DMS79 treated with DMSO at 0.1 percent for 48 hours (cell line): ENCODE measurements at regions not wholly inside any gene's neighbourhood (a gene's known extent, or its start where the extent isn't known, plus 50 kb on each side); places are given as distances from the start of the nearest gene placed in this dataset.

Source experiments
- DNase-seq: peaks from one replicate; lab custom pipeline; 2025; lab: John Stamatoyannopoulos, UW

DNA sequence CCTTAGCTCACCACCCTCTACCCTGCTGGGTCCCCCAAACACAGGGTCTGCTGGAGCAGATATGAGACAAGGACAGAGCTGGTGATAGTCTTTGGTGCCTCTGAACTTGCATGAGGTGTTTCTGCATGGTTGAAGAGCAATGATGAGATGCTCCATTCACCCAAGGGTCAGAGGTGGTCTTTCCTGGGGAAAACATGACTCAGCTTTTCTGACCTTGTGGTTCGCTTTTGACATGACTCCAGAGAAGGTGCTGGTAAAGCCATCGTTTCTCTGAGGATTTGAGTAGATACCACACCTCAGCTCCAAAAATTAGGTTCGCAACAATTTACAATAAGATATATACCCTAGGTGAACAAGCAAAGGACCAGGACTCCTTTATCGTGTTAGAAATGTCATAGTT lies 304.8 kb downstream of the DHX35 start:
- DNase-seq, result no peak

DNA sequence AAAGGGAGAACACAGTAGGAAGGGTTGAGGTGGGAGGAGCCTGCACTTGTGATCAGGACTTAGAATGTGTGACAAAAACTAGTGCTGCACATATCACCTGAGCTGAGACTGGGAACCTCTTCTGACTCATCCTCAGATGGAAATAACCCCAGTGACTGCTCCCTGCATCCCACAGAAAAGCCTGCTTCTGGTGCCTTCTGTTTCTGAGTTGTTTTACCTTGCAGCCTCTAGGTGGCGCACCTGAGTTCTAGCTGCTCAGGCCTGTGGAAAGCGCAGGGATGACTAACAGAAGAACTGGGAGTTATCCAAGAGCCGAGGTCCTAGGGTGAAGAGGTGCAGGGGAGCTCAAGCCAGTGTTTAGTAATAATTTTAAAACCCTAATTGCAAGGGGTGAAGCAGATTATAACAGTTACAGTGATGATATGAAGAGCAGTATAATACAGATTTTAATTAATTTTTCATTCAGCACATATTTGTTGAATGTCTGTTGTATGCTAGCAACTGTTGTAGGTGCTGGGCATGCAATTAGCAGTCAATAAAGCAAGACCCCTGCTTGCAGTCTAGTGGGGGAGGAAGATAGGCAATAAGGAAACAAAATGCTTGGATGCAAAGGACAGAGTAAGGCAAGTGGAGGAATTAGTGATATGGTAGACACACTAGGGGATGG lies 302.5 kb downstream of the DHX35 start:
- DNase-seq, result no peak

DNA sequence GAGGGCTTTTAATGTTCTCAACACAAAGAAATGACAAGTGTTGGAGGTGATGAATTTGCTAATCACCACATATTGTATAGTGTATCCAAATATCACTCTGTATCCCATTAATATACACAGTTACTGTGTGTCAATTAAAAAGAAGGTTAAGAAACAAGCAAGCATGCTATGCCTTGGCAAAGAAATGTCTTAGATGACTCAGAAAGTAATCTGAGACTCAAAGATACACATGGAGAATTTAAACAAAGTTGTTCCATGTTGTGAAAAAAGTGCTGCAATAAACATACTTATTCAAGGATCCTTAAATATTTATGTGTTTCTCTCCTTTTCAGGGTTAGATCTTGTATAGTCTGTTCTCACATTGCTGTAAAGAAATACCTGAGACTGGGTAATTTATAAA lies 300.9 kb downstream of the DHX35 start:
- no peak for DNase-seq

DNA sequence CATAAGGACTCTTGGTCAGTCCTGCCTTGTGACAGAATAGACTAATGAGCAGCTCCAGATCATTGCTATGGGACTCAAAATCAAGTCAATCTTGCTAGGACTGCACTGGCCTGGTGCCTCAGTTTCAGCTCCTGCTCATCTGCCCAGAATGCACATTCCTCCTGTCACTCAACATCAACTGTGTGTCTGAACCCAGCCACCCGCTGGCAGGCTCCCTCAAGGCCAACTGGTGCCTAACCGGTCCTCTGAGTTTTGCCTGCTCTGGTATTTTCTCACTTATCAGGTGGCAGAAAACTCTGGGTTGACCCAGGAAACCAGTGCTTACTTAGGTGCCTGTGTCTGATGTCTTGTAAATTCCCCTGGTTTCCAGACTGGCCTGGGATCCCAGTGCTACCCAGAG lies 297.7 kb downstream of the DHX35 start:
- no peak for DNase-seq

DNA sequence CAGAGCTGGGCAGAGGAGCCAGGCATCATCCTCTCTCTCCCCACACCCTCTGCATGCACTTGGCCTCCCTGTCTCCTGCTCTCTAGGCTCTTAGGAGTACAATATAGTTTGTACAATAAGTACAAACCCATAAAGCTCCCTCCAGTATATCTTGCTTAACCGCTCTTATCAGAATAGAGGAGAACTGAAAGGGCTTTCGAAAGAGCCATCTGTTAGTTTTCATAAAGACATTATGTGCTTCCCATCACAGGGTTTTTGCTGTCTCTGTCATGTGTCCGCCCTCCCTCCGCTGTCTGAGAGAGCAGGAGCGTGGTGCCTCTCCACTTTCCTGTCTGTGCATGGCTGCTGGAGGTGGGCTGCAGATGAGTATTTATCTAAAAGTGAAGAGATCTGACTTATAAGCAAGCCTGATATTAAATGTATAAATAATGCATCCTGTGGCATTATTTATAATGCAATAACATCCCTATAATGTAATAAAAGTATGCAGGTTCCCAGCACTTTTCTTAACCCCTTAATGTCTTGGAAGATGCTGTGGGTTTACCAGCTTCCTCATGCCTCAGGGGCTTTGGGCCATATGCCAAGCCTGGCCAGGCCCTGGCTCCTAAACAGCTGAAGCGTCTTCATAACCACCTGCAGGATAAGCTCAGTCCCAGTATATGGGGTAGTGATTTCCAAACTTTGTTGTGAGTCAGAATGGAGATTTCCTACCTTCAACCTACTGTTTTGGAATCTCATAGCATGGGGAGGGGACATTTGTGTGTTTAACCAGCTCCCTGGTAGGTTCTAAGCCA lies 297.1 kb downstream of the DHX35 start:
- no peak for DNase-seq

DNA sequence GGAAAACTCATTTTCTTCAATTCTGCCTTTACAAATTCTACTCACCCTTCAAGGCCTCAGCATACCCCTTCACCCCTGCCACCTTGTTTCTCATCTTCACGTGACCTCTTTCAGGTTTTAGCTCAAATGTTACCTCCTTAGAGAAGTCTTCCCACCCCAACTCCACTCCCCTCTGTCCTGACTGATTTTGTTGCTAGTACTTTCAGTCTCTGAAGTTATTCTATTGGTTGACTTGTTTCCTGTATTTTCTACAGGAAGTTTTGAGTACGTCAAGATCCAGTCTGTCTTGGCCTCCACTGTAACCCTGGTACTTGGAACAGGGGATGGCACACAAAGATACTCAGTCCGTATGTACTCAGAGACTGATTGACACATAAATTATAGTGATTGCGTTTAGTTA lies 296.1 kb downstream of the DHX35 start:
- DNase-seq, result no peak

DNA sequence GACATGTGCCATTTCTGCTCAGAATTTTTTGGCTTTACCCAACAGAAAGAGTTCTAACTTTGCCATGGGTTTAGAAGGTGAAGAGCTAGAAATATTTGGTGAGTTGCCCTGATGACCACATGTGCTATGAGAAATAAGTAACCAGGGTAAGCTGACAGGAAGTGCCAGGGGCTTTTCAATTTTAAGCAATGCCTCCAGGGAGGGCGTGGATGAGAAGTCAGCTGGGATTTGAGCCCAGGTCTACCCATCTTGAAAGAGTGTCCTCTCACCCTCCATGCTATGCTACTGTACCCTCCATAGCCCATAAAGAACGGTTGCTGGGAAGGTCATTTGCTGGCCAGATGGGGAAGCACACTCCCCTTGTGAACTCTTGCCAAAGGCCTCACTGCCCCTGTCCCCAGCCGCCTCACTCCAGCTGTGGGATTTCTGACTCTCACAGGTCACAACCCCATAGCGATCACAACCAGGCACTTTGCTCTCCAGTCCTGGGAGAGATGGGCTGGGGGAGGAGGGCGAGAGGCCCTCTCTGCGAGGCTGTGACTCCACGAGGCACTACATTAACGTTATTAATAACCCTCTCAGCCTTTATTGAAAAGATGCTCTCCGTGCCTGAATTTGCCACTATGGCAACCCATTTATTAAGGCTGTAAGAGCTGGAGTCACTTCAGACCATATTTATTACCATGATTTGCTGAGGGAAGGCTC lies 291.1 kb downstream of the DHX35 start:
- no peak for DNase-seq

DNA sequence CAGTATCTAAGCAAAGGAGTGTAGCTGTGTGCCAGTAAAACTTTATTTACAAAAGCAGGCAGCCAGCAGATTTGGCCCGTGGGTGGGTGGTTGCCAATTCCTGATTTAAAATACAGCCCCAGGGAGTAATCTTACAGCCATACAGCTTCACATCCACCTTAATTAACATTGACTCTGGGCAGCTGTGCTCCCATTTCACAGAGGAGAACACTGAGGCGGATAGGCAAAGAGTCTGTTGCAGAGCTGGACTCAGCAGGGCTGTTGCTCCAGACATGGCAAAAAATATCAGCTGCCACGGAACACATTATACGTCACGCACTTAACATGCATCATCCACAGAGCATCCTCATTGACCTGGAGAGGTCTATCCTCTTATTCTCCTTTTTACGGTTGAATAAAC lies 289.9 kb downstream of the DHX35 start:
- DNase-seq, result no peak

DNA sequence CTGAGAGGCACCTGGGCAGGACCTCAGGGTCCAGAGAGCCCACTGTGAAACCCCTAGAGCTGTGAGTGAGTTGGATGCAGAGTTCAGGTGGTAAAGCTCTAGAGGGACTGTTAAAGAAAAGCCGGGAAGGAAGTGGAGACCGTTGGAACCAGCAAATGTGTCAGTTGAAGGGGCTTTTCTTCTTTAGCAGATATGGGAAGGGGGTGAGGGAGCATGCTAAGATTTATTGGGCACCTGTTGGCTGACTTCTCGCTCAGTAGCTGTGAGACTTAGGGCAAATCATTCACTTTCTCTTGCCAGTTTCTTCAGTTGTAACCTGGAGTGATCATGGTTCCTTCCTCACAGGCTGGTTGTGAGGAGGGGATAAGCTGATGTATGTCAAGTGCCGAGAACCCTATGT lies 287.7 kb downstream of the DHX35 start:
- DNase-seq, result no peak

DNA sequence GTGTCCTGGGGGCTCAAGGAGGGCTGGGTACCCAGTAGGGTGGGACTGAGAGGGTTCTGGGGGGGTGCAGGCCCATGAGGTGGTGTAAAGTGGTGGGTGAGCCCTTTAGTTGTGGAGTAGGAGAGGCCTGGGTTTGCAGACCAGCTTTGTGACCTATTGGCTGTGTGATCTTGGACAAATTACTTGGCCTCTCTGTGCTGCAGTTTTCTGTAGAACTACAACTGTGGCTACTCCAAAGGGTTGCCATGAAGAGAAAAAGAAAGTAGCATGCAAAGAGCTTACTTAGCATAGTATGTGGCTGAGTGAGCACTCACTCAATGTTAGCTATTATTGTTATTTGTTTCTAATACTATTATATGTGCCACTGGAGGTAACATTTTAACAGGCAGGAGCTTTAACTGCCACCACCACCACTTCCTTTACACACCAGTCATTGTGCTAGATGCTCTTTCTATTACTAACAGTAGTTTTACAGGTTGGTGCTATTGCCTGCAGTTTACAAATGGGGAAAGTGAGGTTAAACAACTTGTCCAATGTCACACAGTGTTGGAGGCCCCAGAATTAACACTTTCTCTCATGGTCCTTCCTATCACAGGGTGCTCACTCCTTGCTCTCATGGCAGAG lies 286.8 kb downstream of the DHX35 start:
- DNase-seq, result no peak

DNA sequence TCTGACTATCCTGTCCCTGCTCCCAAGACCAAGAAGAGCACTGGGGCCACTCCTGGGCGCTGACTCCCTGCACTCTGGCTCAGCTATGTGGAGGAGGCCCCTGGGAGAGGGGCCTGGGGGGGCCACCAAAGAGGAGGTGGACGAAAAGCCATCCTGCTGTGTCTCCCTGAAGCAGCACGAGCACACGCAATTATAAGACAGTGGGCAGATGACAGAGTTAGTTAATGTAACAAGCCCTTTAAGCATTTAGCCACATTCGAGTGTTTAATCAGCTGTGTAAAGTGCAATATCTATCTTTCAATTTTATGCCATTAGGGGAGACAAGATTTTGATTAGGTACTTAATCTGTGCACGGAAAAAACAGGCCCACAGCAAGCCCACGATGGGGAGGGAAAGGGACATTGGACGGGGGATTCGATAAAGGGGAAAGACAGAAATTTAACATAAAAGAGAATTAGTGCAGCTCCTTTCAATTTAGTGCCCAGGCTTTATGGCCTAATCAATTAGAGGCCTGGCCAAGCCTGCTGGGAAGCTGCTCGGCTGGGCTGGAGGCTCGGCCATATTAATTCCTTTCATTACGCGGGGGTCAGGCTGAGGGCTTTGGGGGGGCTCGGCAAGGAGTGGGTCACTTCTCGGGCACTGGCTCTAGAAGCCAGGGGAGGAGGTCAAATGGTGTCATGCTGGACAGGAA lies 286.2 kb downstream of the DHX35 start:
- DNase-seq, result no peak

DNA sequence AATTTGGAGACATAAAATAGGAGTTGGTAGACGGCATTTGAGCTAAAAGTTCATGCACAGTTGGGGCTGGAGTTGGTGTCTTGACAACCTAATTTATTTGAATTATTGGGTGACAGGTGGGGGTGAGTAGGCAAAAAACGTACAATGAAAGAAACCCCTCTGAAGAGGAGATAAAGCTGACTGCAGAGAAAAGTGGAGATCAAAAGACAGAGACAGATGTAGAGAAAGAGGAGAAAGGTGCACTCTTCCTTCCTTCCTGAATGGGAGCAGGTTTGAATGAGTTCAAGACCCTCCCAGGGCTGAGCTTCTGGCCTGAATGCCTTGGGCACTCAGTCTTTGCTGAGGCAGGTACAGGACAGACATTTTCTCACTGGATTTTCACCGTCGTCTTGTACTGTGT lies 284.3 kb downstream of the DHX35 start:
- no peak for DNase-seq

DNA sequence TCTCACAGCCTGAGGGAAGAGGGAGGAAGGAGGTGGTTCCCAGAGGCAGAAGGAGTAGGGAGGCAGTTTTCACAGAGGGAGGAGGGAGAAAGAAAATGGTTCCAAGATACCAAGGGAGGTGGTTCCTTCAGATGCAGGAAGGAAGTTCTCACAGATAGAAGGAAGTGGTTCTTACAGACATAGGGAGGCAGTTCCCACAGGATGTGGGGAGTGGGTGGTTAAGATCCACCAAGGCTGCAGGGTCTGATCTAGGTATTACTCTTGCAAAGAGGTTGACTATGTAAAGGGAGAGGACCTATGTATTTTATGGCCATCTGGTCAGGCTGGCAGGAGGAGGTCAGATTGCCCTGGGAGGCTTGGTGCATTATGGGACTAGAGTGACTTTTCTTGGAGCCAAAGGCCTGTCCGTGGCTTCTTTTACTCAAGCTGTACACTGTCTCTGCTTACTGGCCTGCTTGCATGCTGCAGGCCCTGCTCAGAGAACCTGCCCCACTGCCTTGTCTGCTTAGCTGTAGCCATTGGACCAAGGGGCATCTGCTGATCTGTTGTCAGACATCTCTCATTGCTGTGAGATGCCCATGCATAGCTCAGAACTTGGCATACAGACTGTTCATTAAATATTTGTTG lies 283.7 kb downstream of the DHX35 start:
- no peak for DNase-seq

DNA sequence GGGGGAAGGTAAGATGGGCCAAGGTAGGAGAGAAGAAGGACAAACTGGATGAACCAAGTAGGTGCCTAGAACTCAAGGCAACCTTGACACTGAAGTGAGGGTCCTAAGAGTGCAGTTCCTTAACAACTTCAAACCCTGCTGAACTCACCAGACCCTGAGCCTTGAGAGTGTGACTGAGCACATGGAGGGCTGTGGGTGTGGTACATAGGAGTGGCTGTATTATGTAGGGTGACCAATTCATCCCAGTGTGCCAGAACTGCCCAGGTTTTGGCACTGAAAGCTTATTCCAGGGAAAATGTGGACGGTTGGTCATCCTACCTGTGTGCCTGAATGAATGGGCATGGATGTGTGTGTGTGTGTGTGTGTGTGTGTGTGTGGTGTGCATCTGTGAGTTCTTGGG lies 281.8 kb downstream of the DHX35 start:
- DNase-seq, result no peak

DNA sequence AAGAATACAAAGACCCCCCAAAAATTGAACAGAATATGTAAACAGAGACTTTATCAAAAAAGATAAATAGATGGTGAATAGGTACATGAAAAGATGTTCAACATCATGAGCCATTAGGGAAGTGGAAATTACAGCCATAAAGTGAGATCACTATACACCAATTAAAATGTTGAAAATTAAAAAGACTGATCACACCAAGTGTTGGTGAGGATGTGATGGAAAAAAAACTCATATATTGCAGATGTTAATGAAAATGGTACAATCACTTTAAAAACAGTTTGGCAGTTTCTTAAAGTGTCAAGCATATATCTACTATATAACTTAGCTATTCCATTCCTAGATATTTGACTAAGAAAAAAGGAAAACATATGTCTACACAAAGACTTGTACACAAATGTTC lies 280.5 kb downstream of the DHX35 start:
- DNase-seq, result no peak

DNA sequence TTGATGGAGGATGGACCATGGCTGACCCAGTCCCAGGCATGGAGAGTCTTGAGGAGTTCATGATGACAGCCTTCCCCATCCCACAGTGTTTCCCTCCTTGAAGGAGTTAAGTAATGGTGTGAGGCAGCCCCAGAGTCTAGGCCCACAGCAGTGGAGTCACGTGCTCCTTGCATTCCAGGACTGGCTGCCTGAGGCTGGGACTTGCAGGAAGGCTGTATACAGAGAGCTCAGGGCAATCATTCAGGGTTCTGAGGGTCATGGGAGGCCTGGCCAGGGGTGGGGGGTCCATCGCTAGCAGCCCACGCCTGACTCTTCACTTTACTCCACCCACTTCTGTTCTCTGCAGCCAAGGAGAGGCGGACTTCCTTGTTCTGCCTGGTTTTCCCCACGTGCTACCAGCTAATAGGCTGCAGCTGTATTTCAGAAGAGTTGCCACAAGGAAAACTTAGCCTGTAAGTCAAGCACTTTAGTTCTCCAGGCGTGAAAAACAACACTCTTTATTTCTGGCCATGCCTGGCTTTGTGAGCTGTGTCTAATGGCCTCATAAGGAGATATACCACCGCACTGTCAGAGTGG lies 272.5 kb downstream of the DHX35 start:
- DNase-seq, result no peak

DNA sequence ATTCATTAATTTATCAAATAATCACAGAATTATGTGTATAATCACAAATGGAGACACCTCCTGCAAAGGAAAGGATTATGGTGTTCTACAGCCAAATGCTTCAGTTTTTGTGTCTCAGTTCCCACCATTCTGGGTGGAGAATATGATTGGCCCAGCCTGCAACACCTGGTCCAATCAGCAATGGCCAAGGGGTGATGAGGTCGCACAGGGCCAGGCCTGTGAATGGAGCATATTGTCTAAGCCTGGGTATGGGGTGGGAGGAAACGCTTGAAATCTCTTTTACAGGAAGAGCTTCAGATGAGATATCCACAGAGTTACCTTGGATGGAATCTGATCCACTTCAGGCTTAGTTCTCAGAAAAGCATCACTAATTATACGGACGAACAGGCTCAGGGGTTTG lies 271.6 kb downstream of the DHX35 start:
- no peak for DNase-seq

DNA sequence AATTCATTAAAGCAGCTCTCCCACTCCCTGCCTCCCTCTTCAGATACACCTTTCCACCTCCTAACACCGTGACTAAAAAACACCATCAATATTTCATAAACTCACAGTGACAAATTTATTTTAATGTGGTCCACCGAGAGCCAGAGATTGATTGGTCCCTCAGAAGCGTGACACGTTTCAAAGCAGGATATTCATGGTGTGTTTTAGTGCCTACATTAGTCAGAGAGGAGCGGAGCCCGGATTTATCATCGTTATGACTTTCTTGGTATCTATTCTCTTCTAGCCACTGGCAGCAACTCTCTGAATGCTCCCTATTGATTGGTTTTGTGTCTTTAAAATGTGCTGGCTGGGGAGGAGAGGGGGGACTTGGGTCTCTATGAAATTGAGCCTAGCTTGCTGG lies 265.3 kb downstream of the DHX35 start:
- DNase-seq, result no peak

DNA sequence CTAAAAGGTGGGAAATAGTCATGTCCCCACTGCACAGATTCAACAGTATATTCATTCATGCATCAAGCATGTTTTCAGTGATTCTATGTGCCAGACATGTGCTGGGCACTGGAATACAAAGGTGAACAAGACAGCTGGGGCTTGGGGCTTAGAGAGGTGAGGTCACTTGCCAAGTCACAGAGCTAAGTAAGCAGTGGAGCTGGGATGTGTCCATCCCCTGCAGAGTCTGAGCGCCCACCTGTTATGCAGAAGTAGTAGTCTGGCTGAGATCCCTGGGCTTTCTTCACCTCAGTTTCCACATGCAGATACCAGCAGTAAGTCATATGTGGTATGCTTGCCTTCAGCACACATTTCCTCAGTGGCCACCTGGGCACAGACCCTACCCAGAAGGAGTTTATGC lies 263.8 kb downstream of the DHX35 start:
- no peak for DNase-seq

DNA sequence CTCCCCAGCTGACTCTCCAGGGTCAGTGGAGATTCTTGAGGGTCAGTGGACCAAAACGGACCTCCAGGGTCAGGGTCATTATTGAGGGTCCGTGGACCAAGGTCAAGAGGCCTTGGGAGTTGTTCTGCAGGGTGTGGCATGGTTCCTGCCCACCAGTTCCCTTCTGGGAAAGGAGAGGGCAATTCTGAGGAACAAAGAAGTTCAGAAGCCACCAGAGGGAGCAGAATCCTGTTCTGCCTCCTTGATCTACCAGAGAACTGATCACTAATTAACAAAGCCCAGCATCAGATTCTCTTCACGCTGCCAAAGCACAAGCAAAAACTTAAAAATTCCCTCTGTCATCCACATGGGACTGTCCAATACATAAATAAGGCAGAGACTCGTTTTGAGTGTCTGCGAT lies 263.4 kb downstream of the DHX35 start:
- DNase-seq, result no peak

DNA sequence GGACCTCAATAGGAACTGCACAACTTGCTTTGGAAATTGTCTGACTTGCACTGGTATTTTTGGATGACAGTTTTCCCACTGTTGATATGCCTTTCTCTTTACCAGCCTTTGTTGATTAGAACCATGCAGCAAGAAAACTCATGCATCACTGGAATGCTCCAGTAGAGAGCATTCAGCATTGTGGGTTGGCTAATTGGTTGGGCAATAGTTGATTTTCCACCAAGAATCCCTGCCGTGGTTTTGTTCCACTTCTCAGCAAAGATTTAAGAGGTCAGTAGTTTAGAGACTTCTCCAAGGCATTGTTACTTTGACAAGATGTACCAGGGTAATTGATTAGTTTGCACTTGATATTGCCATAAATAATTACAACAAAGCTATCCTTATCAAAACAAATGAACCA lies 260.0 kb downstream of the DHX35 start:
- DNase-seq, result no peak
